ENCODE measurements at regions not wholly inside any gene's neighbourhood (a gene's known extent, or its start where the extent isn't known, plus 50 kb on each side); places are given as distances from the start of the nearest gene placed in this dataset.

- FAIRE-seq (no peak), DNase-seq (ENCODE audit: low read depth, low spot score) (no peak)
- Histone ChIP-seq H3K27ac (ENCODE audit: insufficient read depth, low read depth, low read length) (no peak overlapping the region), H3K4me1 (ENCODE audit: control insufficient read depth, extremely low read depth, insufficient read depth, low read length) (no peaks in the 10 kb centered on the region), H3K4me2 (ENCODE audit: insufficient read depth, low read length) (no peak overlapping the region), H2AFZ (ENCODE audit: low read depth, low read length) (no peak overlapping the region), H3K36me3 (ENCODE audit: control insufficient read depth in 2 of 2, extremely low read depth in 1 of 2, insufficient read depth in 2 of 2, low read length in 2 of 2) (no peaks in the 10 kb centered on the region), H4K20me1 (replicated peaks; ENCODE audit: control insufficient read depth, extremely low read depth, insufficient read depth, low read length) (no peaks in the 10 kb centered on the region), H3K79me2 (ENCODE audit: control insufficient read depth, insufficient read depth, low read length) (no peaks in the 10 kb centered on the region), H3K9me1 (replicated peaks; ENCODE audit: control insufficient read depth, extremely low read depth, insufficient read depth, low read length) (no peaks in the 10 kb centered on the region), H3K9me3 (replicated peaks; ENCODE audit: control insufficient read depth, insufficient read depth, low read length) (peaks cover 2% of the 10 kb centered on the region), H3K4me3 (replicated peaks in 1 of 3; ENCODE audit: insufficient read depth in 1 of 3, low read depth in 1 of 3, low read length in 3 of 3) (no peak overlapping the region), H3K9ac (replicated peaks; ENCODE audit: extremely low read depth, insufficient read depth, low read length) (no peak overlapping the region), H3K27me3 (ENCODE audit: control insufficient read depth in 2 of 2, insufficient read depth in 2 of 2, low read length in 2 of 2) (no peaks in the 10 kb centered on the region)
- POLR2A ChIA-PET, result no interaction called here
- no peak for TF ChIP-seq FOS (IDR thresholded peaks at IDR 0.05; ENCODE audit: borderline replicate concordance, insufficient read depth, low read length)
- no peak for TF ChIP-seq GATA2 (IDR thresholded peaks at IDR 0.05; ENCODE audit: insufficient read depth, insufficient read length, low read depth, low read length)
- TF ChIP-seq POLR2AphosphoS5 (IDR thresholded peaks at IDR 0.05; ENCODE audit: insufficient read depth, low read depth, low read length), result no peak
- no peak for TF ChIP-seq POLR2A (IDR thresholded peaks at IDR 0.05; ENCODE audit: low read depth, low read length)
- no peak for TF ChIP-seq EZH2 (IDR thresholded peaks at IDR 0.05; ENCODE audit: borderline replicate concordance, low read depth, low read length, severe bottlenecking)
- no peak for TF ChIP-seq CTCF (IDR thresholded peaks at IDR 0.05; ENCODE audit: extremely low read depth in 1 of 2, insufficient read depth in 1 of 2, low read depth in 1 of 2, low read length in 2 of 2)
- TF ChIP-seq MAX (IDR thresholded peaks at IDR 0.05; ENCODE audit: insufficient read depth, insufficient read length), result no peak
- no peak for TF ChIP-seq MYC (IDR thresholded peaks at IDR 0.05; ENCODE audit: low read depth, low read length)
- TF ChIP-seq JUN (IDR thresholded peaks at IDR 0.05; ENCODE audit: borderline replicate concordance, insufficient read depth, insufficient read length, low read depth), result no peak
- dilution Hi-C loops (cut with MboI; ENCODE audit: extremely low pct_ligation_motif_present, low sequenced_read_pairs) (no loop called here), intact Hi-C loops (cut with micrococcal nuclease) (no loop called here)
- BruUV-seq (replicated peaks), result no TSS peak
- CTCF ChIA-PET, result no interaction called here
These were observed 197.5 kb downstream of the OTOR start for GRCh38 chr20:16945619-16946018.
